OCI-LY7 (cell line): ENCODE measurements at regions not wholly inside any gene's neighbourhood (a gene's known extent, or its start where the extent isn't known, plus 50 kb on each side); places are given as distances from the start of the nearest gene placed in this dataset.

ENCODE experiments used
- BruUV-seq: library from RNA; stranded (reverse); fragments of 400-500 nt; replicated peaks from 2 replicates; lab custom pipeline; 2021; lab: Mats Ljungman, UMichigan
- CTCF ChIA-PET: fragments of 300-600 bp; sonication (Branson Sonifier 250); formaldehyde crosslinking; loops from one replicate; lab custom pipeline; 2022; ENCODE audit warnings: antibody characterized with exemption; ENCODE audit not compliant: unreplicated experiment; lab: Charles Lee
- POLR2A ChIA-PET: fragments of 300-600 bp; sonication (Branson Sonifier 250); formaldehyde crosslinking; loops from one replicate; lab custom pipeline; 2022; ENCODE audit warnings: antibody characterized with exemption; lab: Charles Lee
- DNase-seq: peaks from one replicate; pipeline ENCODE4 v3.0.0-alpha.2; 2015; ENCODE audit warnings: low spot score
- H2AFZ ChIP-seq: fragments of 200-600 bp; sonication (generic), shearing (Covaris generic); 2 replicates; pipeline ENCODE4 v1.6.1; 2014; ENCODE audit warnings: mild to moderate bottlenecking, antibody characterized with exemption, low read length, moderate library complexity
- H3K27ac ChIP-seq: fragments of 200-600 bp; sonication (generic); 2 replicates; pipeline ENCODE4 v1.5.1; 2014; ENCODE audit warnings: mixed run types, low read depth, mild to moderate bottlenecking, moderate library complexity, low read length, inconsistent platforms; ENCODE audit not compliant: poor library complexity, severe bottlenecking
- H3K36me3 ChIP-seq: fragments of 200-600 bp; sonication (generic); 2 replicates; pipeline ENCODE4 v1.6.1; 2014; ENCODE audit warnings: mild to moderate bottlenecking, antibody characterized with exemption, low read length, moderate library complexity, mixed read lengths; ENCODE audit not compliant: insufficient read depth
- H3K4me1 ChIP-seq: fragments of 200-600 bp; sonication (generic); 2 replicates; pipeline ENCODE4 v1.5.1; 2014; ENCODE audit warnings: mild to moderate bottlenecking, low read length; ENCODE audit not compliant: insufficient read depth, poor library complexity, severe bottlenecking
- H3K4me2 ChIP-seq: fragments of 200-600 bp; sonication (generic); 2 replicates; pipeline ENCODE4 v1.6.1; 2014; ENCODE audit warnings: mild to moderate bottlenecking, low read length
- H3K4me3 ChIP-seq: fragments of 200-600 bp; sonication (generic); 2 replicates; pipeline ENCODE4 v1.5.1; 2014; ENCODE audit warnings: mild to moderate bottlenecking, low read depth, low read length; ENCODE audit not compliant: poor library complexity, severe bottlenecking
- H3K79me2 ChIP-seq: fragments of 200-600 bp; sonication (generic); 2 replicates; pipeline ENCODE4 v1.6.1; 2016; ENCODE audit warnings: low read depth, mild to moderate bottlenecking, low read length, moderate library complexity, mixed read lengths; ENCODE audit not compliant: insufficient read depth
- H3K9me2 ChIP-seq: fragments of 200-600 bp; sonication (generic); 2 replicates; pipeline ENCODE4 v1.6.1; 2016; ENCODE audit warnings: mild to moderate bottlenecking, low read length, mixed read lengths; ENCODE audit not compliant: insufficient read depth
- H3K9me3 ChIP-seq: fragments of 200-600 bp; sonication (generic); 2 replicates; pipeline ENCODE4 v1.6.1; 2014; ENCODE audit warnings: mild to moderate bottlenecking, mixed run types, low read length, mixed read lengths
- H4K20me1 ChIP-seq: fragments of 200-600 bp; sonication (generic); 2 replicates; pipeline ENCODE4 v1.6.1; 2014; ENCODE audit warnings: mild to moderate bottlenecking, antibody characterized with exemption, low read length, moderate library complexity, mixed read lengths; ENCODE audit not compliant: insufficient read depth
- EZH2phosphoT487 ChIP-seq: fragments of 200-600 bp; sonication (generic); IDR thresholded peaks from 2 replicates; pipeline ENCODE4 v1.6.1; 2018; ENCODE audit warnings: low read depth, borderline replicate concordance, mild to moderate bottlenecking, mixed run types, antibody characterized with exemption, low read length, moderate library complexity, mixed read lengths
- intact Hi-C: fragments of 100-400 bp; cut with micrococcal nuclease; formaldehyde crosslinking; loops from one replicate; pipeline ENCODE4 v1.10.0; 2022; ENCODE audit not compliant: unreplicated experiment
- TF ChIP-seq, protein P1 (sequence below): fragments of 200-600 bp; sonication (generic); conservative IDR thresholded peaks from 2 replicates; pipeline ENCODE4 v1.5.1; 2014; ENCODE audit warnings: mild to moderate bottlenecking, antibody characterized with exemption, low read length, moderate library complexity, mixed read lengths

- H2AFZ ChIP-seq: no peak overlapping the region
- H4K20me1 ChIP-seq: no peaks in the 10 kb centered on the region
- POLR2A ChIA-PET: no interaction called here
- H3K79me2 ChIP-seq: no peaks in the 10 kb centered on the region
- no peaks in the 10 kb centered on the region for H3K9me3 ChIP-seq
- H3K9me2 ChIP-seq: no peaks in the 10 kb centered on the region
- no peaks in the 10 kb centered on the region for H3K4me1 ChIP-seq
- no TSS peak for BruUV-seq
- intact Hi-C loops: no loop called here
- CTCF ChIA-PET: no interaction called here
- DNase-seq: no peak
- no peak overlapping the region for H3K4me3 ChIP-seq
- no peak overlapping the region for H3K27ac ChIP-seq
- TF ChIP-seq, protein P1, sequence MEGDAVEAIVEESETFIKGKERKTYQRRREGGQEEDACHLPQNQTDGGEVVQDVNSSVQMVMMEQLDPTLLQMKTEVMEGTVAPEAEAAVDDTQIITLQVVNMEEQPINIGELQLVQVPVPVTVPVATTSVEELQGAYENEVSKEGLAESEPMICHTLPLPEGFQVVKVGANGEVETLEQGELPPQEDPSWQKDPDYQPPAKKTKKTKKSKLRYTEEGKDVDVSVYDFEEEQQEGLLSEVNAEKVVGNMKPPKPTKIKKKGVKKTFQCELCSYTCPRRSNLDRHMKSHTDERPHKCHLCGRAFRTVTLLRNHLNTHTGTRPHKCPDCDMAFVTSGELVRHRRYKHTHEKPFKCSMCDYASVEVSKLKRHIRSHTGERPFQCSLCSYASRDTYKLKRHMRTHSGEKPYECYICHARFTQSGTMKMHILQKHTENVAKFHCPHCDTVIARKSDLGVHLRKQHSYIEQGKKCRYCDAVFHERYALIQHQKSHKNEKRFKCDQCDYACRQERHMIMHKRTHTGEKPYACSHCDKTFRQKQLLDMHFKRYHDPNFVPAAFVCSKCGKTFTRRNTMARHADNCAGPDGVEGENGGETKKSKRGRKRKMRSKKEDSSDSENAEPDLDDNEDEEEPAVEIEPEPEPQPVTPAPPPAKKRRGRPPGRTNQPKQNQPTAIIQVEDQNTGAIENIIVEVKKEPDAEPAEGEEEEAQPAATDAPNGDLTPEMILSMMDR: no peak
- no peak for TF ChIP-seq EZH2phosphoT487
- H3K36me3 ChIP-seq: no peaks in the 10 kb centered on the region
- H3K4me2 ChIP-seq: no peak overlapping the region
Observed at GRCh38 chr1:42000766-42001165, 82.0 kb upstream of the HIVEP3 start.

DNA sequence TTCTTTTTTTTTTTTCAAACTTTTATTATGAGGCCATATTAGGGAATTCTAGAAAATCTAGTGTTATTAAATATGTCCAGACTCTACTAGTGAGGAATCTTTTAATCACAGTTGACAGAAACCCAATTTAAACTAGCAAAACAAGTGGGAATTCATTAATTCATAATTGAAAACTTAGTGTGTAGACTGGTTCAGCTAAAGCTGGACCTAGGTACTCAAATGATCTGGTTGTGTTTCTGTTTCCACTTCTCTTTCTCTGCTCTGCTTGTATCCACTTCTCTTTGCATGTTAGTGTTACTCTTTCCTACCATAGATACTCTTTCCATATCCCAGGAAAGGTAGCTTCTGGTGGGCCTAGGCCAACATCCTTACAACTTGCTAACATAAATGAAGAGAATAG is 81.2 kb upstream of the HIVEP3 start:
- Histone ChIP-seq H4K20me1 (no peaks in the 10 kb centered on the region), H3K79me2 (no peaks in the 10 kb centered on the region), H3K9me2 (no peaks in the 10 kb centered on the region), H3K4me1 (no peaks in the 10 kb centered on the region), H3K4me2 (no peak overlapping the region), H3K4me3 (no peak overlapping the region), H3K27ac (no peak overlapping the region), H3K9me3 (no peaks in the 10 kb centered on the region), H3K36me3 (no peaks in the 10 kb centered on the region), H2AFZ (no peak overlapping the region)
- intact Hi-C loops: no loop called here
- CTCF ChIA-PET: no interaction called here
- BruUV-seq: no TSS peak
- TF ChIP-seq EZH2phosphoT487: no peak
- TF ChIP-seq, protein P1: no peak
- POLR2A ChIA-PET: no interaction called here
- no peak for DNase-seq

- Histone ChIP-seq H4K20me1 (no peaks in the 10 kb centered on the region), H2AFZ (no peak overlapping the region), H3K9me3 (no peaks in the 10 kb centered on the region), H3K4me2 (no peak overlapping the region), H3K9me2 (no peaks in the 10 kb centered on the region), H3K4me1 (no peaks in the 10 kb centered on the region), H3K79me2 (no peaks in the 10 kb centered on the region), H3K36me3 (no peaks in the 10 kb centered on the region), H3K27ac (no peak overlapping the region), H3K4me3 (no peak overlapping the region)
- DNase-seq: no peak
- ChIA-PET CTCF (no interaction called here), POLR2A (interaction anchor here (0.6 to 0.7 kb wide), 2 partner anchors 170 to 317 kb away, joined by 3 to 4 read pairs; no protein-coding TSS in a partner anchor)
- intact Hi-C loops: no loop called here
- TF ChIP-seq, protein P1: no peak
- no peak for TF ChIP-seq EZH2phosphoT487
- BruUV-seq: no TSS peak
Observed at GRCh38 chr1:41998250-41998649, 79.5 kb upstream of the HIVEP3 start.
